GM12891 (cell line): ENCODE measurements at regions not wholly inside any gene's neighbourhood (a gene's known extent, or its start where the extent isn't known, plus 50 kb on each side); places are given as distances from the start of the nearest gene placed in this dataset.

Experiments
- PAX5 ChIP-seq: IDR thresholded peaks from 2 replicates; pipeline ENCODE4 v1.6.1; 2011; ENCODE audit warnings: low read length, moderate library complexity, mild to moderate bottlenecking; ENCODE audit not compliant: insufficient read depth, severe bottlenecking
- POLR2A ChIP-seq: IDR thresholded peaks from 2 replicates; pipeline ENCODE4 v1.6.1; 2011; ENCODE audit warnings: low read depth, low read length, control low read depth
- POLR2AphosphoS5 ChIP-seq: IDR thresholded peaks from 2 replicates; pipeline ENCODE4 v1.6.1; 2011; ENCODE audit warnings: low read depth, low read length, control low read depth
- POU2F2 ChIP-seq: IDR thresholded peaks from 2 replicates; pipeline ENCODE4 v1.6.1; 2011; ENCODE audit warnings: low read depth, mild to moderate bottlenecking, control low read depth, low read length, moderate library complexity
- TAF1 ChIP-seq: IDR thresholded peaks from 2 replicates; pipeline ENCODE4 v1.6.1; 2011; ENCODE audit warnings: low read depth, low read length, control low read depth

DNA sequence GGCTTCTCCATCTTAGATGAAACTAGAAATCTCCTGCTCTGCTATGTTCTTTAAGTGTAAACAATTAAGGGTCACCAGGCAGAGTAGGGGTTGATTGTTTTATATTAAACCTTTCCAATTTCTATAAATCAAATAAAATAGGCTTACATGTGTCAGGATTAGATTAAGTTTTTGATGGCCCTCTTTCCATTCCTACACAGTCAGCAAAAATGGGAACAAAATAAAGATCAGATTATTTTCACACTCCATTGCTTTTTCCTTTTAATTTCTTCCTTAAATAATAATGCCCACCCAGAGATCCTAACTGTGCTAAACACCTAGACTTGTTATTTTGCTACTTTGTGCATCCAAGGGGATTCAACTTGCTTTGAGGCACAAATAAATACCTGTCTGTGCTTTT is 381.4 kb upstream of the MAGEB16 start:
- TF ChIP-seq POLR2A (no peak), POLR2AphosphoS5 (no peak), TAF1 (no peak), PAX5 (no peak), POU2F2 (no peak)
